GM12874 (cell line): ENCODE measurements at regions not wholly inside any gene's neighbourhood (a gene's known extent, or its start where the extent isn't known, plus 50 kb on each side); places are given as distances from the start of the nearest gene placed in this dataset.

ENCODE experiments used
- TF ChIP-seq, protein P1 (sequence below): IDR thresholded peaks from 2 replicates; pipeline ENCODE4 v1.5.1; 2011; ENCODE audit warnings: low read depth, mild to moderate bottlenecking, control low read depth, low read length, moderate library complexity; ENCODE audit not compliant: insufficient read depth

DNA sequence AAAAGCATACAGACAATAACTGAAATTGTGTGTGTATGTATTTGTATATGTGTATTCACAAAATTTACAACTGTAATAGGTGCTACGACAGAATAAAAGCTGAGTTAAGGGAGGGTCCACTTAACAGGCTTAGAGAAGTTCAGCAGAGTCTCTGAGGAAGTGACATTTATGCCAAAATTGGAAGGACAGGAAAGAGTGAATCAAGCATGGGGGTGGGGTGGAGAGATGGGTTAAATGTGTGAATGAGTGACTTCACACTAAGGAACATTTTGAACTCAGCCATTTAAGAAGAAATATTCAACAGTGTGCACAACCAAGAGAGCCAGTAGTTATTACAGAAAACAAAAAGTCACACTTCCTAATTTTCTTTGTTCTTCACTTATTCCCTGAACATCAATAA, 53.8 kb upstream of the RGS1 start:
- TF ChIP-seq, protein P1, sequence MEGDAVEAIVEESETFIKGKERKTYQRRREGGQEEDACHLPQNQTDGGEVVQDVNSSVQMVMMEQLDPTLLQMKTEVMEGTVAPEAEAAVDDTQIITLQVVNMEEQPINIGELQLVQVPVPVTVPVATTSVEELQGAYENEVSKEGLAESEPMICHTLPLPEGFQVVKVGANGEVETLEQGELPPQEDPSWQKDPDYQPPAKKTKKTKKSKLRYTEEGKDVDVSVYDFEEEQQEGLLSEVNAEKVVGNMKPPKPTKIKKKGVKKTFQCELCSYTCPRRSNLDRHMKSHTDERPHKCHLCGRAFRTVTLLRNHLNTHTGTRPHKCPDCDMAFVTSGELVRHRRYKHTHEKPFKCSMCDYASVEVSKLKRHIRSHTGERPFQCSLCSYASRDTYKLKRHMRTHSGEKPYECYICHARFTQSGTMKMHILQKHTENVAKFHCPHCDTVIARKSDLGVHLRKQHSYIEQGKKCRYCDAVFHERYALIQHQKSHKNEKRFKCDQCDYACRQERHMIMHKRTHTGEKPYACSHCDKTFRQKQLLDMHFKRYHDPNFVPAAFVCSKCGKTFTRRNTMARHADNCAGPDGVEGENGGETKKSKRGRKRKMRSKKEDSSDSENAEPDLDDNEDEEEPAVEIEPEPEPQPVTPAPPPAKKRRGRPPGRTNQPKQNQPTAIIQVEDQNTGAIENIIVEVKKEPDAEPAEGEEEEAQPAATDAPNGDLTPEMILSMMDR: no peak

DNA sequence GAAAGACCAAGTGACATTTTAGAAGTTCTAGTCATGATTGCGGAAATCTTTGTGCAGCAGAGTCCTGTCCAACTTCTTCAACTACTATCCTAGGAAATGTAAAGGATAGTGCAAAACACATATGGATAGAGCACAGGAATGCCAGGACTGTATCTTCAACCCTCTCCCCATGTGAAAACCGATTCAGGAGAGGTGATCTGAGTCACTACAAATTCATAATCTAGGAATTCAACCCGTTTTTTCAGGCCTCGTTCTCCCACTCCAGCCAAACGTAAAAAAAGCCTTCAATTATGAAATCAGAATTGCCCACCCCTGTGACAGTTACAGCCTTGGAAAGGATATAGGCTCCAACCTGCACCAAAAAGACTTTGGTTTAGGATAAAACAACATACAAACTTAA, 52.9 kb upstream of the RGS1 start:
- TF ChIP-seq, protein P1: no peak

DNA sequence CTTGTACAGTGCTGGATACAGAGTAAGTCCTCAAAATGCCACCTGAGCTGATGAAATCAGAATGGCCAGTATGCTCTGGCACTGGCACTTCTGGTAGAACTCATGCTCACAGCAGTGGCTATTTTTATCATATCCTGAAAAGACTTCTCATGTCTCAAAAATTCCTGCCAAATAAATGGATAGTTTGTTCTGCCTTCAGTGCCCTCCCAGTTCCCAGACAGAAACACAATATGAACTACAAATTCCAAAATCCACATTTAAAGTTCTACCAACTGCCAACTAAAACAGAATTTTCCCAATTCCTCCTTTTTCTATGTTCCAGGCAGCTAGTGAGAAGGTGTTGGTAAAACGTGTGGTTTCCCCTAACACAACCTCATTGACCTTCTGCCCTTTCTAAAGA, 51.4 kb upstream of the RGS1 start:
- TF ChIP-seq, protein P1: no peak
